Cardiac muscle cell (in vitro differentiated cells and primary cell): ENCODE measurements at regions not wholly inside any gene's neighbourhood (a gene's known extent, or its start where the extent isn't known, plus 50 kb on each side); places are given as distances from the start of the nearest gene placed in this dataset.

Experiments used
- DNase-seq, 2 donors: peaks; one replicate each; pipeline versions ENCODE4 v3.0.0 to v3.0.0-alpha.2; 2010 to 2017; ENCODE audit warnings: low read depth in 1 of 2, low spot score in 1 of 2
- H3K27ac ChIP-seq: fragments of 200-600 bp; sonication (generic); 2 replicates; pipeline ENCODE4 v1.5.1; 2016
- H3K27me3 ChIP-seq: fragments of 200-600 bp; sonication (generic); 2 replicates; pipeline ENCODE4 v1.6.0; 2016; ENCODE audit warnings: control low read depth
- H3K36me3 ChIP-seq: fragments of 200-600 bp; sonication (generic); 2 replicates; pipeline ENCODE4 v1.5.1; 2016; ENCODE audit warnings: control low read depth
- H3K4me1 ChIP-seq: fragments of 200-600 bp; sonication (generic); 2 replicates; pipeline ENCODE4 v1.8.1; 2017; ENCODE audit warnings: low read depth, mild to moderate bottlenecking, mixed run types
- H3K4me3 ChIP-seq: fragments of 200-600 bp; sonication (generic); 2 replicates; pipeline ENCODE4 v1.5.1; 2016; ENCODE audit warnings: mild to moderate bottlenecking
- H3K9me3 ChIP-seq: fragments of 200-600 bp; sonication (generic); 2 replicates; pipeline ENCODE4 v1.5.1; 2017; ENCODE audit warnings: low read depth, mild to moderate bottlenecking, control low read depth
- CTCF ChIP-seq: IDR thresholded peaks from 2 replicates; pipeline ENCODE4 v1.5.1; 2012; ENCODE audit warnings: low read depth, mild to moderate bottlenecking, low read length

GRCh38 chr12:124233041-124233796 lies 61.7 kb upstream of the RFLNA start:
- Histone ChIP-seq H3K4me1 (no peaks in the 10 kb centered on the region), H3K36me3 (no peaks in the 10 kb centered on the region), H3K27ac (no peak overlapping the region), H3K9me3 (no peaks in the 10 kb centered on the region), H3K27me3 (no peaks in the 10 kb centered on the region), H3K4me3 (no peak overlapping the region)
- no peak for TF ChIP-seq CTCF
- peak in 1 of 2 donors; percentile 98 for DNase-seq

- no peak overlapping the region for H3K4me3 ChIP-seq
- no peak for TF ChIP-seq CTCF
- H3K27ac ChIP-seq: no peak overlapping the region
- no peaks in the 10 kb centered on the region for H3K4me1 ChIP-seq
- peak in 1 of 2 donors; percentile 60 for DNase-seq
- H3K9me3 ChIP-seq: no peaks in the 10 kb centered on the region
- H3K27me3 ChIP-seq: no peaks in the 10 kb centered on the region
- no peaks in the 10 kb centered on the region for H3K36me3 ChIP-seq
These were observed 60.9 kb upstream of the RFLNA start for GRCh38 chr12:124233846-124234640.

GRCh38 chr12:124236625-124237031 lies 58.3 kb upstream of the RFLNA start:
- no peaks in the 10 kb centered on the region for H3K36me3 ChIP-seq
- H3K4me3 ChIP-seq: no peak overlapping the region
- no peaks in the 10 kb centered on the region for H3K27me3 ChIP-seq
- no peak overlapping the region for H3K27ac ChIP-seq
- peak in 1 of 2 donors; percentile 89 for DNase-seq
- H3K9me3 ChIP-seq: no peaks in the 10 kb centered on the region
- H3K4me1 ChIP-seq: no peaks in the 10 kb centered on the region
- no peak for TF ChIP-seq CTCF

- no peak for TF ChIP-seq CTCF
- no peak overlapping the region for H3K27ac ChIP-seq
- H3K36me3 ChIP-seq: no peaks in the 10 kb centered on the region
- DNase-seq: no peak
- no peaks in the 10 kb centered on the region for H3K9me3 ChIP-seq
- H3K4me3 ChIP-seq: no peak overlapping the region
- no peaks in the 10 kb centered on the region for H3K4me1 ChIP-seq
- no peaks in the 10 kb centered on the region for H3K27me3 ChIP-seq
These were observed 56.0 kb upstream of the RFLNA start for GRCh38 chr12:124238886-124239285.

- DNase-seq: peak; percentile 9 to 34
- TF ChIP-seq CTCF: no peak
- no peak overlapping the region for H3K4me3 ChIP-seq
These were observed 54.4 kb upstream of the RFLNA start for GRCh38 chr12:124240493-124240892.

More at GRCh38 chr12:124240493-124240892, 54.4 kb upstream of the RFLNA start:
- no peaks in the 10 kb centered on the region for H3K4me1 ChIP-seq
- H3K9me3 ChIP-seq: no peaks in the 10 kb centered on the region
- H3K27me3 ChIP-seq: no peaks in the 10 kb centered on the region
- H3K27ac ChIP-seq: no peak overlapping the region
- H3K36me3 ChIP-seq: no peaks in the 10 kb centered on the region
